H9 (cell line): ENCODE measurements at regions not wholly inside any gene's neighbourhood (a gene's known extent, or its start where the extent isn't known, plus 50 kb on each side); places are given as distances from the start of the nearest gene placed in this dataset.

Experiments used
- DNase-seq: peaks from one replicate; pipeline ENCODE4 v3.0.0-alpha.2; 2017
- H2AFZ ChIP-seq: one replicate; pipeline ENCODE4 v1.6.1; 2013; ENCODE audit warnings: mild to moderate bottlenecking, low read length, control low read depth, moderate library complexity
- H2AK5ac ChIP-seq: 2 replicates; pipeline ENCODE4 v1.6.1; 2013; ENCODE audit warnings: low read length, control low read depth, mixed read lengths; ENCODE audit not compliant: insufficient read length
- H2BK120ac ChIP-seq: one replicate; pipeline ENCODE4 v1.6.1; 2013; ENCODE audit warnings: low read depth, mild to moderate bottlenecking, low read length, control low read depth, inconsistent platforms; ENCODE audit not compliant: poor library complexity, severe bottlenecking
- H2BK12ac ChIP-seq: 2 replicates; pipeline ENCODE4 v1.6.1; 2013; ENCODE audit warnings: low read length, control low read depth, mixed read lengths, low read depth; ENCODE audit not compliant: insufficient read length
- H2BK15ac ChIP-seq: 2 replicates; pipeline ENCODE4 v1.6.1; 2013; ENCODE audit warnings: low read depth, low read length, control low read depth
- H2BK20ac ChIP-seq: one replicate; pipeline ENCODE4 v1.6.1; 2013; ENCODE audit warnings: low read depth, mild to moderate bottlenecking, low read length, control low read depth, inconsistent platforms; ENCODE audit not compliant: poor library complexity, severe bottlenecking
- H2BK5ac ChIP-seq: 2 replicates; pipeline ENCODE4 v1.6.1; 2013; ENCODE audit warnings: low read length, control low read depth, mixed read lengths; ENCODE audit not compliant: insufficient read length
- H3K14ac ChIP-seq: 2 replicates; pipeline ENCODE4 v1.6.1; 2013; ENCODE audit warnings: low read length, control low read depth; ENCODE audit not compliant: insufficient read depth
- H3K18ac ChIP-seq: 2 replicates; pipeline ENCODE4 v1.6.1; 2013; ENCODE audit warnings: low read depth, mild to moderate bottlenecking, mixed read lengths, low read length, control low read depth; ENCODE audit not compliant: insufficient read length
- H3K23ac ChIP-seq: 2 replicates; pipeline ENCODE4 v1.6.1; 2013; ENCODE audit warnings: low read length, control low read depth, mixed read lengths, low read depth; ENCODE audit not compliant: insufficient read length
- H3K23me2 ChIP-seq: 2 replicates; pipeline ENCODE4 v1.6.1; 2013; ENCODE audit warnings: low read depth, mild to moderate bottlenecking, mixed read lengths, low read length, control low read depth; ENCODE audit not compliant: insufficient read length, poor library complexity, severe bottlenecking
- H3K27ac ChIP-seq: 2 replicates; pipeline ENCODE4 v1.5.1; 2013; ENCODE audit warnings: low read length, control low read depth, mixed read lengths, low read depth; ENCODE audit not compliant: insufficient read length
- H3K27me3 ChIP-seq: 2 replicates; pipeline ENCODE4 v1.6.1; 2013; ENCODE audit warnings: low read length, control low read depth, inconsistent platforms; ENCODE audit not compliant: insufficient read depth
- H3K4ac ChIP-seq: 2 replicates; pipeline ENCODE4 v1.6.1; 2013; ENCODE audit warnings: low read depth, mild to moderate bottlenecking, control low read depth, inconsistent platforms, low read length, moderate library complexity
- H3K4me1 ChIP-seq: 2 replicates; pipeline ENCODE4 v1.6.1; 2013; ENCODE audit warnings: low read length, control low read depth, inconsistent platforms; ENCODE audit not compliant: insufficient read depth
- H3K4me2 ChIP-seq: 2 replicates; pipeline ENCODE4 v1.6.1; 2013; ENCODE audit warnings: low read length, control low read depth, mixed read lengths; ENCODE audit not compliant: insufficient read length, insufficient read depth
- H3K56ac ChIP-seq: 2 replicates; pipeline ENCODE4 v1.6.1; 2013; ENCODE audit warnings: low read depth, mild to moderate bottlenecking, mixed read lengths, low read length, control low read depth; ENCODE audit not compliant: insufficient read length
- H3K79me1 ChIP-seq: 2 replicates; pipeline ENCODE4 v1.6.1; 2013; ENCODE audit warnings: low read depth, mild to moderate bottlenecking, moderate library complexity, low read length, control low read depth, inconsistent platforms; ENCODE audit not compliant: insufficient read depth, poor library complexity, severe bottlenecking
- H3K79me2 ChIP-seq: 2 replicates; pipeline ENCODE4 v1.6.1; 2013; ENCODE audit warnings: low read length, control low read depth, inconsistent platforms; ENCODE audit not compliant: insufficient read depth
- H3K9ac ChIP-seq: 2 replicates; pipeline ENCODE4 v1.6.1; 2013; ENCODE audit warnings: low read length, control low read depth, mixed read lengths; ENCODE audit not compliant: insufficient read length; ENCODE audit errors: extremely low read depth
- H3K9me3 ChIP-seq: one replicate; pipeline ENCODE4 v1.6.1; 2013; ENCODE audit warnings: low read depth, low read length, inconsistent platforms; ENCODE audit not compliant: control insufficient read depth
- H3T11ph ChIP-seq: one replicate; pipeline ENCODE4 v1.6.1; 2013; ENCODE audit warnings: mild to moderate bottlenecking, low read length, control low read depth, inconsistent platforms
- H4K20me1 ChIP-seq: one replicate; pipeline ENCODE4 v1.6.1; 2013; ENCODE audit not compliant: control insufficient read depth, insufficient read length, insufficient read depth
- H4K5ac ChIP-seq: 2 replicates; pipeline ENCODE4 v1.6.1; 2013; ENCODE audit warnings: low read depth, mild to moderate bottlenecking, mixed read lengths, low read length, control low read depth; ENCODE audit not compliant: insufficient read length
- H4K8ac ChIP-seq: replicated peaks from 2 replicates; pipeline ENCODE4 v1.6.1; 2013; ENCODE audit warnings: low read length, control low read depth, mixed read lengths, low read depth; ENCODE audit not compliant: insufficient read length
- H4K91ac ChIP-seq: 2 replicates; pipeline ENCODE4 v1.6.1; 2013; ENCODE audit warnings: low read depth, mild to moderate bottlenecking, moderate library complexity, mixed read lengths, low read length, control low read depth; ENCODE audit not compliant: insufficient read length
- H3K27ac Mint-ChIP-seq, 3 experiments: 2 replicates in 2 of 3; 3 replicates in 1 of 3; pipeline ENCODE4 v1.8.0; 2020 to 2021; ENCODE audit warnings: mixed read lengths in 3 of 3, mild to moderate bottlenecking in 1 of 3, moderate library complexity in 1 of 3
- H3K27me3 Mint-ChIP-seq: 2 replicates; pipeline ENCODE4 v1.8.0; 2021; ENCODE audit warnings: low read depth, mild to moderate bottlenecking, moderate library complexity, mixed read lengths
- H3K36me3 Mint-ChIP-seq, 3 experiments: 2 replicates in 2 of 3; 3 replicates in 1 of 3; pipeline ENCODE4 v1.8.0; 2020 to 2021; ENCODE audit warnings: low read depth in 3 of 3, mixed read lengths in 3 of 3; ENCODE audit not compliant: insufficient read depth in 1 of 3
- H3K4me1 Mint-ChIP-seq, 2 experiments: 2 replicates each; pipeline ENCODE4 v1.8.0; 2020; ENCODE audit warnings: mixed read lengths in 2 of 2
- H3K4me3 Mint-ChIP-seq, 2 experiments: 2 replicates in 1 of 2; 3 replicates in 1 of 2; pipeline ENCODE4 v1.8.0; 2020 to 2021; ENCODE audit warnings: mild to moderate bottlenecking in 2 of 2, mixed read lengths in 2 of 2, moderate library complexity in 1 of 2
- H3K9me3 Mint-ChIP-seq, 2 experiments: 2 replicates in 1 of 2; 3 replicates in 1 of 2; pipeline ENCODE4 v1.8.0; 2020; ENCODE audit warnings: mild to moderate bottlenecking in 2 of 2, mixed read lengths in 2 of 2, moderate library complexity in 1 of 2
- CTCF ChIP-seq: fragments of 200-600 bp; sonication (generic); conservative IDR thresholded peaks from 3 replicates; pipeline ENCODE4 v1.8.0; 2021; ENCODE audit warnings: antibody characterized with exemption, mild to moderate bottlenecking
- WGBS: extraction: QIAGEN DNeasy Blood & Tissue Kit; methylation state at CpG from one replicate; pipeline ENCODE4 v1.1.7; 2013; ENCODE audit warnings: missing lambda C conversion rate, low lambda C conversion rate, mixed read lengths; ENCODE audit not compliant: insufficient read length; ENCODE audit errors: extremely low coverage; 5-methylcytosine and 5-hydroxymethylcytosine counted together

- Histone ChIP-seq H3K4me1 (peaks cover 10% of the 10 kb centered on the region; the same call in 1 of the 2 replicates), H2AFZ (no peak overlapping the region)
Measured at GRCh38 chr15:96170979-96171739, 159.3 kb upstream of the NR2F2 start.

More at GRCh38 chr15:96170979-96171739, 159.3 kb upstream of the NR2F2 start:
- no peak overlapping the region for H3K4me3 Mint-ChIP-seq
- Histone ChIP-seq H3K79me1 (no peaks in the 10 kb centered on the region), H3K56ac (no peak overlapping the region), H3K9me3 (no peaks in the 10 kb centered on the region), H2BK15ac (no peak overlapping the region), H2BK20ac (no peak overlapping the region), H3K23ac (no peak overlapping the region), H3K23me2 (no peaks in the 10 kb centered on the region), H4K5ac (no peak overlapping the region), H3K9ac (no peak overlapping the region), H3K27me3 (no peaks in the 10 kb centered on the region), H2BK12ac (no peak overlapping the region), H3T11ph (no peak overlapping the region), H3K79me2 (no peaks in the 10 kb centered on the region), H2AK5ac (no peak overlapping the region), H3K14ac (no peak overlapping the region), H3K4me2 (no peak overlapping the region), H4K20me1 (no peaks in the 10 kb centered on the region), H3K4ac (no peak overlapping the region), H2BK120ac (no peak overlapping the region), H3K18ac (no peak overlapping the region), H4K8ac (no peak overlapping the region), H2BK5ac (no peak overlapping the region), H3K27ac (no peak overlapping the region), H4K91ac (no peak overlapping the region)
- WGBS = no CpG with 5 or more reads among the region's 14 CpGs
- H3K36me3 Mint-ChIP-seq = peaks cover 6 to 17% (median 9%) of the 10 kb centered on the region in 3 experiments
- no peak overlapping the region for H3K27ac Mint-ChIP-seq
- no peak for TF ChIP-seq CTCF
- DNase-seq = no peak
- peaks cover 12 to 15% of the 10 kb centered on the region in 2 experiments for H3K9me3 Mint-ChIP-seq
- H3K27me3 Mint-ChIP-seq = peaks cover 14% of the 10 kb centered on the region
- peaks cover 15 to 16% of the 10 kb centered on the region in 2 experiments for H3K4me1 Mint-ChIP-seq
